ENCODE measurements at regions not wholly inside any gene's neighbourhood (a gene's known extent, or its start where the extent isn't known, plus 50 kb on each side); places are given as distances from the start of the nearest gene placed in this dataset.

- no peak overlapping the region for H3K4me3 ChIP-seq (replicated peaks; ENCODE audit: insufficient read depth, low read length)
- H3K27me3 ChIP-seq (ENCODE audit: insufficient read depth, poor library complexity, severe bottlenecking) = no peaks in the 10 kb centered on the region
- no peak overlapping the region for H3K27ac ChIP-seq (replicated peaks)
- no peak for DNase-seq (ENCODE audit: low read depth in 1 of 2, low spot score in 1 of 2)
- TF ChIP-seq REST (IDR thresholded peaks at IDR 0.05; ENCODE audit: insufficient replicate concordance, low read depth) (no peak), GABPA (IDR thresholded peaks at IDR 0.05; ENCODE audit: low read depth) (no peak), SPI1 (IDR thresholded peaks at IDR 0.05; ENCODE audit: borderline replicate concordance, low read depth) (no peak), CTCF (IDR thresholded peaks at IDR 0.05; ENCODE audit: insufficient read depth, low read length) (no peak), POLR2AphosphoS5 (IDR thresholded peaks at IDR 0.05; ENCODE audit: low read depth) (no peak)
These were observed 365.9 kb downstream of the NFIB start for GRCh38 chr9:13948037-13948436.

- Histone ChIP-seq H3K27ac (replicated peaks) (no peak overlapping the region), H3K27me3 (ENCODE audit: insufficient read depth, poor library complexity, severe bottlenecking) (no peaks in the 10 kb centered on the region), H3K4me3 (replicated peaks; ENCODE audit: insufficient read depth, low read length) (no peak overlapping the region)
- no peak for DNase-seq (ENCODE audit: low read depth in 1 of 2, low spot score in 1 of 2)
- TF ChIP-seq POLR2AphosphoS5 (IDR thresholded peaks at IDR 0.05; ENCODE audit: low read depth) (no peak), REST (IDR thresholded peaks at IDR 0.05; ENCODE audit: insufficient replicate concordance, low read depth) (no peak), SPI1 (IDR thresholded peaks at IDR 0.05; ENCODE audit: borderline replicate concordance, low read depth) (no peak), GABPA (IDR thresholded peaks at IDR 0.05; ENCODE audit: low read depth) (no peak), CTCF (IDR thresholded peaks at IDR 0.05; ENCODE audit: insufficient read depth, low read length) (no peak)
These were observed 370.8 kb downstream of the NFIB start for GRCh38 chr9:13943176-13943575.

GRCh38 chr9:13942695-13943094 lies 371.2 kb downstream of the NFIB start:
- no peak overlapping the region for H3K4me3 ChIP-seq (replicated peaks; ENCODE audit: insufficient read depth, low read length)
- TF ChIP-seq CTCF (IDR thresholded peaks at IDR 0.05; ENCODE audit: insufficient read depth, low read length) (no peak), POLR2AphosphoS5 (IDR thresholded peaks at IDR 0.05; ENCODE audit: low read depth) (no peak), REST (IDR thresholded peaks at IDR 0.05; ENCODE audit: insufficient replicate concordance, low read depth) (no peak), GABPA (IDR thresholded peaks at IDR 0.05; ENCODE audit: low read depth) (no peak), SPI1 (IDR thresholded peaks at IDR 0.05; ENCODE audit: borderline replicate concordance, low read depth) (no peak)
- no peaks in the 10 kb centered on the region for H3K27me3 ChIP-seq (ENCODE audit: insufficient read depth, poor library complexity, severe bottlenecking)
- no peak for DNase-seq (ENCODE audit: low read depth in 1 of 2, low spot score in 1 of 2)
- no peak overlapping the region for H3K27ac ChIP-seq (replicated peaks)
